ENCODE measurements at regions not wholly inside any gene's neighbourhood (a gene's known extent, or its start where the extent isn't known, plus 50 kb on each side); places are given as distances from the start of the nearest gene placed in this dataset.

DNA sequence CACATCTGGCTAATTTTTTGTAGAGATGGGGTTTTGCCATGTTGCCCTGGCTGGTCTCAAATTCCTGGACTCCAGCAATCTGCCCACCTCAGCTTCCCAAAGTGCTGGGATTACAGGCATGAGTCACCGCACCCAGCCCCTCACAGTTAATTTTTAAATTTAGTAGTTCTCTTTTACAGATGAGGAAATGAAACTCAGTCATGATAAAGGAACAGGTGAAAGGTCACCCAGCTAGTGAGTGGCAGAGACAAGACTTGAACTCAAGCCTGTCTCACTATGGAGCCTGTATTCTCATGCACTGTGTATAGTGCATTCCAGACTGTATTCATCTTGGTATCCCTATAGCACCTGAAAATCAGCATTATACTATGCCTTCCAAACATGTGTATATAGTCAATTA, 77.1 kb upstream of the WSB1 start:
- FAIRE-seq: no peak

DNA sequence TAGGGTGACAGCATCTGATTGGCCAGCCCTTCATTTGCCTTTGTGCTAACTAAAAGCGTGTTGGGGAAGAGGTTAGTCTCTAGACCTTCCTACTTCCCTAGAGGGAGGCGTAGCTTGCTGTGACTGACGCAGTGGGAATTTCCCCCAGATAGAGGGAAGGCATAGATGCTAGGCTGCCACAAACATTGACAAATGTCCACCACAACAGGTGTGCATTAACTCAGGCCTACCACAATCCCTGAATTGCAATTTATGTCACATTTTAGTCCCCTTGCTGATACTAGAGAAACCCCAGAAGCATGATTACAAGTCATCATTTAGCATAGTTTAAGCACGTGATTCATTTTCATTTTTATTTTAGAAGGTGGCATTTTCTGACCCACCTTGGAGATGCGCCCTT, 76.3 kb upstream of the WSB1 start:
- no peak for FAIRE-seq

DNA sequence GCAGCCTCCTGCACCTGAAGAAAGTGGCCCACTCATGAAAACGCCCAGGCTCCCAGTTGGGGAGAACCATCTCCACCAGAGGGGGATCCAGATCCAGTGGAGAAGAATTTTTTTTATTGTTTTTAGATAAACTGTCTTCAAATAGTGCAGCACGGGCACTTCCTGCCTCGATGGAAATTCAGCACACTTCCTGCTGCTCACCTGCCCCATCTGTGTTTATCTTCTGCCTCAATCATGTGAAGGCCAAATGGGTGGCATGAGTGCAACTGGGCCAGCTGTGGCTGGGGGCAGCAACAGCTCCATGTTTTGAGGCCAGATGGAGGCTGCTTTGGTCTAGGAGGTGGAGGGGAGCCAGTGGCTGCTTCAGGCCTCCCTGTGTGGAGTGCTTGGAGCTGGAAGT, 75.9 kb upstream of the WSB1 start:
- no peak for FAIRE-seq

DNA sequence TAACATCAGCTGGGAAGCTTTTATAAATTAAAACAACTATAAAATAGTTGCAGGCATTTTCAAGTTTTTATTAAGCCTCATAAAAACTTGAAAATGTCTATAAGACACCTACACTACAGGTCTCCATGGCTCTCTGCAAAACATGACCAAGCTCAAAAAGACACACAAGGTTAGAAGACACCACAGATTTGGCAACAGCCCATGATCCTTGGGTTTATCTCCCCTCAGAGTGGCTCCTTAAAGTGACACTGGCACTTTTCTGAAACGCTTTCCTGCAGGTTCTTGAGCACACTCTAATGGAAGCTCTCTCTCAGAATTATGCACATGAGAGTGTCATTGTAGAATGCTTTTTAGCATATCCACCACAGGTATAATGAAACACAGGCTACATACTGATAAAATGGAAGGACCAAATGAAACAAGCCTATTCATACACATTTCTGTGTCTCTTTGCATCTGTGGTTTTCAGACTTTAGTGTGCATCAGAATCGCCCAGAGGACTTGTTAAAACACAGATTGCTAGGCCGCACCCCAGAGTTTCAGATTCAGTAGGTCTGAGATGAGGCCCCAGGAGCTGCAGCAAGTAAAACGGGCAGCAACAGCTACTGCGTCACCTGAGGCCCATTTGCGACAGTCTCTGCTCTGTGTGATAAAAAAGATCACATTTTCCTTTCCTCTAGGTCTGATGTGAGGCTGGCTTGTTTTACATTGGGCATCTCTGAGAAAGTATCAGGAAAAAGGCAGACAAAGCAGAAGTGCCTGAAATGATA, 75.0 kb upstream of the WSB1 start:
- FAIRE-seq: no peak

DNA sequence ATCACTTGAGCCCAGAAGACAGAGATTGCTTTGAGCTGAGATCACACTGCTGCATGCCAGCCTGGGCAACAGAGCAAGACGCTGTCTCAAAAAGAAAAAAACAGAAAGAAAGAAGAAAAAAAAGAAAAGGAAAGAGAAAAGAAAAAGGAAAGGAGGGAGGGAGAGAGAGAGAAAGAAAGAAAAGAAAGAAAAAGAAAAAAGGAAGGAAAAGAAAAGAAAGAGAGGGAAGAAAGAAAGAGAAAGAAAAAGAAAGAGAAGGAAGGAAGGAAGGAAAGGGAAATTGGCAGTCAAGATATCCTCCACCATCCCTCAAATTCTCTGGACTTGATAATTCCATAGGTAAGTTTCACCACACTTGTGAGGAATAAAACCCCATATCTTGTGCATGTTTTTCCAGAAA, 71.4 kb upstream of the WSB1 start:
- no peak for FAIRE-seq

DNA sequence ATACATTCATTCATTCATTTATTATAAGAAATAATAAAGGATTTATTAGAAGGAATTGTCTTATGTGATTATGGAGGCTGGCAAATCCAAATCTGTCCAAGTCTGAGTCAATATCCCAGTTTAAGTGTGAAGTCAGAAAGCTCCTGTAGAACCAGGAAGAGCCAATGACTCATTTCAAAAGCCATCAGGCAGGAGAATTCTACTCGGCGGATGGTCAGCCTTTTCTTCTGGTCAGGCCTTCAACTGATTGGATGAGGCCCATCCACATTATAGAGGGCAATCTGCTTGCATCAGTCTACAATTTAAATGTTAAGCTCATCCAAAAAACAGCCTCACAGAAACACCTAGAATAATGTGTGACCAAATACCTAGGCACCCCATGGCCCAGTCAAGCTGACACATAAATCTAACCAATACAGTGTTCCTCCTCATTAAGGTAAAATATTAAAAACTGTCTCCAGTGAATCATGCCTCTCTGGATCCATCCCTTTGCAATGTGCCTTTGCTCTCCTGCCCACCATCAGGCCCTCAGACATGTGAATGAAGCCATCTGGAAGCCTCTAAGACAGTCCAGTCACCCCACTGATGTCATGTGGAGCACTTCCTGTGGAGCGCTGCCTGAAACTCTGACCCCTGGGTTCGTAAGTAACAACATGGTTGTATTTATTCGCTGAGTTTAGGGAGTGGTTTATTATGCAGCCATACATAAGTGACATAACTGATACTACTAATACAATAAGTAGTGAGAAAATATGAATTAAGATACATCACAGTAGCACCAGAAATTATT, 69.2 kb upstream of the WSB1 start:
- FAIRE-seq: no peak

DNA sequence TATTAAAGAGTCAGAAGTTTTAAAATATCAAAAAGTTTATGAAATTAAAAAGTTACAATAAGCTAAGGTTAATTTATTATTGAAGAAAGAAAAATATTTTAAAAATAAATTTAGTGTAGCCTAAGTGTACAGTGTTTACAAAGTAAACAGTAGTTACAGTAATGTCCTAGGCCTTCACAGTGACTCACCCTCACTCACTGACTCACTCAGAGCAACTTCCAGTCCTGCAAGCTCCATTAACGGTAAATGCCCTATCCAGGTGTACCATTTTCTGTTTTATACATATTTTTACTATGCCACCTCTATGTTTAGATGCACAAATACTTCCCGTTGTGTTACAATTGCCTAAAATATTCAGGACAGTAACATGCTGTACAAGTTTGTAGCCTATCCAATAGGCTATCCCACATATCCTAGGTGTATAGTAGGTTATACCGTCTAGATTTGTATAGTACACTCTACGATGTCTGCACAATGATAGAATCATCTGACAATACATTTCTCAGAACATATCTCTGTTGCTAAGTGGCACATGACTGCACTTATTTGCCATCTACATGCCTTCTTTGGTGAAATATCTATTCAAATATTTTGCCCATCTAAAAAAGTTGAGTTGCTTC, 67.2 kb upstream of the WSB1 start:
- FAIRE-seq: no peak

DNA sequence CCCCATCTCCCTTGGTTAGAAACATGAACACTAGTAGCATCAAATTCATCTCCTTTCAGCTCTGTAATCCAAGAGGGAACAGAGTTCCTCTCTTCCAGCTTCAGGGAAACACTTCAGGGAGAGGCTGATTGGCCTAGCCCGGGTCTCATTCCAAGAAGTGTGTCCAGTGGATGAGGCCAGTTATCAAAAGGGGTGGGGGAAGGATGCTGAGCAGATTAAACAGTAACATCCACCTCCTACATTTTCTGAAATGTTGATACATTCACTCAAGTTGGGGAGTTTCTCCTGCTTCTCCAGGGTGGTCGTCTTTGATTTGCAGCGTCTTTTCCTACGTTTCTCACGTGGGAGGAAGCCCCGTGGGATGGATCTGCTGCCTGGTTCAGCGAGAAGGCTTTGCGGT, 62.9 kb upstream of the WSB1 start:
- FAIRE-seq: no peak

DNA sequence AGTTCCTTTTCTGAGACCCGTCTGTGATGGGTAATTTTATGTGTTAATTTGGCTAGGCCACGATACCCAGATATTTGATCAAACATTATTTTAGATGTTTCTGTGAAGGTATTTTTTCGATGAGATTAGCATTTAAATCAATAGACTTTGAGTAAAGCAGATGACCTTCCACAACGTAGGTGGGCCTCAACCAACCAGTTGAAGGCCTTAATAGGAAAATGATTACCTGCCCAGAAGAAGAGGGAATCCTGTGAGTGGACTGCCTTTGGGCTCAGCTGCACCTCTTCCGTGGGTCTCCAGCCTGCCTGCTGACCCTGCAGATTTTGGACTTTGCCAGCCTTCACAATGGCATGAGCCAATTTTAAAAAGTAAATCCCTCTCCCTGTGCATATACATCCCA, 61.6 kb upstream of the WSB1 start:
- FAIRE-seq: no peak

DNA sequence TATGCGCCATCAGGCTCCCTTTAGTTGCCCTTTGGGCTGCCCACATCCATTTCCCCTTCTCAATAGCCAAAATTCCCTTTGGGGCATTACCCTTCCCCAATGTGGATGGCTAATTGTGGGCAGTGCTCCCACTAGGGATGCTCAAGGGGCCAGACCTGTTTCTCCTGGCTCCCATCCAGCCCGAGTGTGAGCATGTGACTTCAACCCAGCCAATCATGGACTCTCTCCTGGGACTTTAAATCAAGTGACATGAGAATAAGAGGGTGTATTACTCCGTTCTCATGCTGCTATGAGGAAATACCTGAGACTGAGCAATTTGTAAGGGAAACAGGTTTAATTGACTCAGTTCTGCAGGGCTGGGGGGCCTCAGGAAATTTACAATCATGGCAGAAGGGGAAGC, 60.9 kb upstream of the WSB1 start:
- no peak for FAIRE-seq

DNA sequence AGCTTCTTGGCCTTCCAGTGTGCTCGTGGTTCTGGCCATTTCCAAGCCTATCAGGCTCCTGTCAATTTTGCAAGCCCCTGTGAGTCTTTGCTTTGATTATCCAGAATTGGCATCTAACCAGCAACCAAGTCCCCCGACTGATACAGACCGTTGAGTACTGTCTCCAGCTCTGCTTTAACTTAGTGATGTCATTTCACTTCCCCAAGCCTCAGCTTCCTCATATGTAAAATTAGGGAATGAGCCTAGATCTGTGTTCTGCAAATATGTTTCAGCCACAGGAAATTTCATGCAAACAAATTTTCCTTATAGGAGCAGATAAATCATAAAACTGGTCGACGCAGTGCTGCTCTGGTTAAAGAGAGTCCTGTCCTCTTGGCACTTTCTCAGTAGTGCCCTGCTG, 60.1 kb upstream of the WSB1 start:
- FAIRE-seq: no peak

DNA sequence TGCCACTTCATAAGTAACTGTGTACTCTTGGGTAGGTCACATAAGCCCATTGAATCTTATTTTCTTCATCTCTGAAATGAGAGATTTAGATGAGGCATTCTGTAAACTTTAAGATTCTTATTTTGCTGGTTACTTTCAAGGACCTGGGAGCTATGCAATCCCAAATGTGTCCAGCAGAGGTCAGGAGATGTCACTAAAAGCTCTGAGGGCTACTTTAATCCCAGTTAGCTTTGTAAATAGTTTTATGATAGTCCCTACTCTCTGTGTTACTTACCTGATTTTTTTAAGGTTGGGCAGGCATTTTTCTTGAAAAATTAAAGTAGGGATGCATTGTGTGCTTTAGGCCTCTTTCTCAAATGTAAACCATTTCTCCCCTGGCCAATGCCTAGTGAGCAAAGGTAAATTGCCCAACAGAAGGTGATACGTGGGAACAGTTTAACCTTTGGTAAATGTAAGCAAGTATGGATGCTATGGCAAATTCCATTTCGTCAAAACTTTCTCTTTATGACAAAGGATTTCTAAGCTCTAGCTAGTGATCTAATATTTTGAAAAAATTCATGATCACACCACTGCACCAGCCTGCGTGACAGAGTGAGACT, 57.1 kb upstream of the WSB1 start:
- FAIRE-seq: peak; percentile 93

DNA sequence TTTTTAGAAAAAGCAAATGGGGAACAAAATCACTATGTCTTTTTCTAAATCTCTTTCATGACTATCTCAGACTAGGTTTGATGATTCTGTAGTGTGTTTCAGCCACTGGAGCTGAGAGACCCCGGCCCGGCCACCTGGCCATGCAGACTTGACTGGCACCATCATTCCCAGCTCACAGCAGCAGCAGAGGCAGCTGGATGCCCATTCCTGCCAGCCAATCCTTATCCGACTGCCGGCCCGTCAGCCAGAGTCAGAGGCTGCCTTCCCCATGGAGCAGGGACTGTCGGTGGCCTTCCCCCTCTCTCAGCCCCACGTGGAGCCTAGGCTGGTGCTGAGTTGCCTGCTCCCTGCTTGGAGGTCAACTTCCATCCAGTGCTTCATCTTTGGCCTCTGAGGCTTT, 56.0 kb upstream of the WSB1 start:
- no peak for FAIRE-seq

DNA sequence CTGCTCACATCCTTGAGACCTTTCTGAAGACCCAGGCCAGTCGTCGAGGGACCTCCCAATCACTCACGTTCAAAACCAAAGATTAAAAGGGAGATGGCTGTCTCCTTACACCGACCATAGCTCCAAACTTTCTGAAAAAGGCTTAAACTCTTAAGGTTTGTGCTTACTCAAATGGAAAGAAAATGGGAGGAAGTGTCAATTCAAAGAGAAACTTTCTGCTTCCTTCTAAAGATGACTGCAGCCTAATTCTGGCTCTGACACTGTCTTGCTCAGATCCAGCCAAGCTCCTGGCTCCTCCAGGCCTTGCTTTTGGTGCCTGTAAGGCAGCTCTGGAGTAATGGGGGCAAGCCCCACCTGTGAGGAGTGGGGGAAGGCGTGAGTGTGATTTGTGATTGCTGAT, 54.9 kb upstream of the WSB1 start:
- no peak for FAIRE-seq

DNA sequence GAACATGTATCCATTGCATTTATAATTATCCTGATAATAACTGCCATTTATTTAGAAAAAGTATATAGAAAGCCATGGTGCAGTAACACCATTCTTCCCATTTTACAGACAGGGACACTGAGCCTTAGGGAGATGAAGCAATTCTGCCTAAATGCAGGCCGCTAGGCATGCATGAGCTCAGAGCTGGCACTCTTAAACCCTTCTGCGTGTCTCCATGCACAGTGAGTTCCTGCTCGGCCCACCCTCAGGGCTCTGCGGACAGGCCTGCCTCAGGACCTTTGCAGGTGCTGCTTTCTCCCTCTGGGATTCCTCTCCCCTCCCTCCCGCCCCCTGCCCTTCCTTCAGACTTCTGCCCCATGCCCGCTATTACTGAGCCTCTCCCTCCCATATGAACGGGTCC, 54.3 kb upstream of the WSB1 start:
- FAIRE-seq: no peak

DNA sequence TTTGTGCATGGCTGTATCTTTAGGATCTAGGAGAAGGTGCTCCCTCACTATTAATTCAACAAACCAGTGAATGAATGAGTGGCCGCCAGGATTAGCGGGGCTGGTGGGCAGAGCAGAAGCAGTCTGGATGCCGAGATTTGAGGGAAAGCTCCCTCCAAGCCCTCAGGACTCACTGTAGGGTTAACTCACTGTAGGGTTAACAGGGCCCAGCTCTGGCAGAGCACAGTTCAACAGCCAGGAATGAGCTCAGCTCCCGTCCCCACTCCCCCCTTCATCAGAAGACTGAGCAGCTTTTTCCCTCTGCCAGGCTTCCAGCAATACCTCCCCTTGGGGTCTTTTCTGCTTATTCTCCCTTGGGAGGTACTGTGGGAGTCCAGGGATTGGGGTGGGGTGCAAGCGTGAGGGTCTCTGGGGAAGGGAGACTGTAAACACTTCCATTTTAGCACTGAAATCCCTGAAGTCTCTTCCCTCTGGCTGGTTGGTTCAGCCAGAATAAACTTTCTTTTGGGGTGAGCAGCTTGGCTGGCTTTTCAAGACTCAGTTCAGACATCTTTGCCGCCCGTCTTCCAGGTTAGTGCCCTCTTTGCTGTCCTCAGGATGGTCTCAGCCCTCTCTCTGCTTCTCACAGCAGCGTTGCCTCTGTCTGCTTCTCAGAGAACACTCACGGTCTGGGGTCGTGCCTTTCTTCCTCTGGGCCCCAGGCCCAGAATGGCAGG, 53.7 kb upstream of the WSB1 start:
- FAIRE-seq: no peak

DNA sequence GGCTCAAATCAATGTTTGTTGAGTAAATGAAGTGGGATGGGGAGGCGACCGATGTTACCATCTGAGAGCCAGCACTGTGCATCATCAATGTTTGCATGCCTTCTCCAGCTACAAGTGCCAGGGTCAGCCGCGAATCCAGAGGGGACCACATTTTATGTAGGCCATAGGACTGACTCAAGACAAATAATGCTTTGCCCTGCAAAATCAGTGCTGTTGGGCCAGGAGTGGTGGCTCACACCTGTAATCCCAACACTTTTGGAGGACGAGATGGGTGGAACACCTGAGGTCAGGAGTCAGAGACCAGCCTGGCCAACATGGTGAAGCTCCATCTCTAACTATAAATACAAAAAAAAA, 53.1 kb upstream of the WSB1 start:
- FAIRE-seq: no peak

DNA sequence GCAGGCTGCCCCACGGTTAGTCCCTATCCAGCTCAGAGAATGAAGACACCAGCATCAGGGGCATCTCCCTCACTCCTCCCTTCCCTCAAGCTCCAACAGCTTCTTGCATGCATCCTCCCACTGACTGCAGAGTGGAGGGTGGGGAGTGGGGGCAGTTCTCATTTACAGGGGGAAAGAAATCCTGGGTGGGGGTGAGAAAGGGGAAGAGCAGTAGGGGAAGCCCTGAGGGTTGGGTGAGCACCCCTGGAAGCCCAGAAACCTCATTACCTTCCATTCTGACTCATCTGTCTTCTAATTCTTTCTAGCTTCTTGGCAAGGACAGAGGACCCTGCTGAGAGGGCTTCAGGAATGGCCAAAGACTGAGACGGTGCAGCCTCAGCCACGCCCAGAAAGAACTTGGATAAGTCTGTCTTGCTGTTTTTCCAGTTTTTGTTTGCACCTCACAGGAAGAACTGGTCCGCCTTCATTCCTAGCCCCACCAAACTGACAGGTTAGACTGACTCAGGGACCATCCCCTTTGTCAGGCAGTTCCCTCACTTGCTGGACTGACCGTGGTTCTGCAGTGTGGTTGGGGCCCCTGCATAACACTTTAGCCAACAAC, 52.5 kb upstream of the WSB1 start:
- no peak for FAIRE-seq

DNA sequence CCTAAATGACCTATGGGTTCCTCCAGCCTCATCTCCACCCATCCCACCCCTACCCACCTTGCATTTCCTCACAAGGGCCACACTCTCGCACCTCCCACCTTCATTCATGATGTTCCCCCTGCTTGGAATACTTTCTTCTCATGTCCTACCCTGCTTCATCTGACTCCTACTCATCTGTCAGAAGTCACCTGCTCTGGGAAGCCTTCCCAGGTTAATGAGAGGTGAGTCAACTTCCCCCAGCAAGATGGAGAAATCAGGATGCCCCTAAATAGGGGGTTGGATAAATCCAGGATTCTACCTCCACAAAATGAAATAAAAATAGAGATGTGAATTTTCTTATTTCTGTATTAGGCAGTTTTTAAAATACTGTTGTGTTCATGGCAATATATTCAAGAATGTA, 51.0 kb upstream of the WSB1 start:
- no peak for FAIRE-seq

DNA sequence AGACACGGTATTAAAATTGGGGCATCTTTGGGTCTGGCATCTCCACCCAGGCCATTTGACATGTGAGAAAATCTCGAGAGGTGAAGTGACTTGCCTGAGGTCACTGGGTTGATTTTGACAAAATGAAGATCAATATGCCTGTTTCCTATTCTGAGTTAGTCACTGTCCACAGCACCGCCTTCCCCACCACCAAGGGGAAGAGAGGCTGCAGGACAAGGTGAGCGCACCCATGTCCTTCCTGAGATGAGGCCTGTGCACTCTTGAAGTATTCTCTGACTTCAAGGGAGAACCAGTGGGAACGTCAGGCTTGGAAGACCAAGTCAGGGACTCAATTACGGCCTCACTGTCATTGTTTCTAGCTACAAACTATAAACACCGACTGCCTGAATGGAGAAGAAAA, 49.9 kb upstream of the WSB1 start:
- FAIRE-seq: no peak

All from G401.6 (cell line).